ENCODE measurements at regions not wholly inside any gene's neighbourhood (a gene's known extent, or its start where the extent isn't known, plus 50 kb on each side); places are given as distances from the start of the nearest gene placed in this dataset.
"Not testable (repeated sequence)": the region's sequence is repeated elsewhere in the genome, so short reads cannot be mapped to it uniquely, and the experiment has no call there.

GRCh38 chr7:53387515-53387914 lies 352.1 kb downstream of the POM121L12 start:
- no peak for DNase-seq (ENCODE audit: low read depth in 2 of 2)

GRCh38 chr7:53397911-53398310 lies 362.5 kb downstream of the POM121L12 start:
- no peak for DNase-seq (ENCODE audit: low read depth in 2 of 2)

- DNase-seq (ENCODE audit: low read depth in 2 of 2) = no peak
Observed at GRCh38 chr7:53398566-53398965, 363.1 kb downstream of the POM121L12 start.

GRCh38 chr7:53413021-53413420 lies 377.6 kb downstream of the POM121L12 start:
- no peak for DNase-seq (ENCODE audit: low read depth in 2 of 2)

GRCh38 chr7:53415816-53416215 lies 380.4 kb downstream of the POM121L12 start:
- DNase-seq (ENCODE audit: low read depth in 2 of 2) = no peak

GRCh38 chr7:53418834-53419482 lies 383.5 kb downstream of the POM121L12 start:
- DNase-seq (ENCODE audit: low read depth in 2 of 2) = no peak

GRCh38 chr7:53420550-53420949 lies 385.1 kb downstream of the POM121L12 start:
- DNase-seq (ENCODE audit: low read depth in 2 of 2) = no peak

DNA sequence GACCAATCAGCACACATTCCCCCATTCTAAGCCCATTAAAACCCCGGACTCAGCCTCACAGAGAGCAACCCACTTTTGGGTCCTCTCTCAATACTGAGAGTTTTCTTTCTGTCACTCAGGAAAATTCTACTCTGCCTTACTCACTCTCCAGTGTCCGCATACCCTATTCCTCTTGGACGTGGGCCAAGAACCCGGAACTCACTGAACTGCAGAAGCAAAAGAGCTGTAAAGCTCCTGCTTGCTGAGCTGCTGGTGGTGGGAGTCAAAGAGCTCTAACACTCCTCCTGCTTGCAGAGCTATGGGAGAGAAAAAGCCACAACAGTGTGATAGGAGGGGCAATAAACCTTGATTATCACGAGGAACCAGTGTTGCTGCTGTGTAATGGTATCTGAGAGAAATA lies 386.9 kb downstream of the POM121L12 start:
- no peak for DNase-seq (ENCODE audit: low read depth in 2 of 2)

DNA sequence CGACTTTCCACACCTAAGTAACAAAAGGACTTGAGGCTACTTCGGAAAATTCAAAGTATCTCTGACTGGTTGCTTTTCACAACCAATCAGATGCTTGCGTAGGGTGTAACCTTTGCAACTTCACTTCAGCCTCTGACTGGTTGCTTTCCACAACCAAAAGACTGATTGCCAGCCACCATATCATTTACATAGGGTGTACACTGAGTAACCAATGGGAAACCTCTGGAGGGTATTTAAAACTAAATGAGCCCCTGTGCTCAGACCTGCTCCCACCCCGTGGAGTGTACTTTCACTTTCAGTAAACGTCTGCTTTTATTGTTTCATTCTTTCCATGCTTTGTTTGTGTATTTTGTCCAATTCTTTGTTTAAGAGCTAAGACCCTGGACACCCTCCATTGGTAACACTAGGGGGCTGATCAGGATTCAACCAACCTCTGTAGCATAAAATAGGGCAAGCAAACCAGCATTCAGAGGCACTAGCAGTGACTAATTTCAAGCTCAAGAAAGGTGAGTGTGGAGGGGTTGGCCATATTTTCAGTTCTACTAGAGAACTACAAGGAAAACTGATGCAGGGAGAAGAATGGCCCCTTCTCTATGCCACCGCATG lies 390.8 kb downstream of the POM121L12 start:
- no peak for DNase-seq (ENCODE audit: low read depth in 2 of 2)

- DNase-seq (ENCODE audit: low read depth in 2 of 2) = no peak
Observed at GRCh38 chr7:53428045-53428444, 392.6 kb downstream of the POM121L12 start.

- DNase-seq (ENCODE audit: low read depth in 2 of 2) = no peak
Observed at GRCh38 chr7:53431901-53432300, 396.5 kb downstream of the POM121L12 start.

GRCh38 chr7:53437336-53437735 lies 401.9 kb downstream of the POM121L12 start:
- no peak for DNase-seq (ENCODE audit: low read depth in 2 of 2)

DNA sequence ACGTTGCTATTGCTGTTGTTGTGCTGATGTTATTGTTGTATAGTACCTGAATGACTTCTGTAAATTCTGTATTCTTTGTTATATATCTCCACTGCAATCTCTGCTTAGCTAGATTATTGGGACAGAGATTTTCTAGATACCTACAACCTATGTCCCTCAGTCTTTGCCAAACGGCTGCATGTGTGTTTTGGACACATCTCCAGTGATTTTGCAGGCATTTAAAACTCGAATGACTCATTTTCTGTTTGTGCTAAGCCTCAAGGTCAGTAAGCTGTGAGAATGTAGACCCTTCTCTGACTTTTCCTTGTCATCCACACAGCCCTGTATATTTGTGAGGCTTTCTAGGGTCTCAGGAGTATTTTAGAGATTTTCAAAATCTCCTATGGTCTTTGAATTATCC lies 410.7 kb downstream of the POM121L12 start:
- DNase-seq (ENCODE audit: low read depth in 2 of 2) = no peak

GRCh38 chr7:53458636-53459035 lies 423.2 kb downstream of the POM121L12 start:
- DNase-seq (ENCODE audit: low read depth in 2 of 2) = no peak

- DNase-seq (ENCODE audit: low read depth in 2 of 2) = no peak
Observed at GRCh38 chr7:53466371-53466770, 430.9 kb downstream of the POM121L12 start.

GRCh38 chr7:53470336-53470970 lies 435.0 kb downstream of the POM121L12 start:
- no peak for DNase-seq (ENCODE audit: low read depth in 2 of 2)

DNA sequence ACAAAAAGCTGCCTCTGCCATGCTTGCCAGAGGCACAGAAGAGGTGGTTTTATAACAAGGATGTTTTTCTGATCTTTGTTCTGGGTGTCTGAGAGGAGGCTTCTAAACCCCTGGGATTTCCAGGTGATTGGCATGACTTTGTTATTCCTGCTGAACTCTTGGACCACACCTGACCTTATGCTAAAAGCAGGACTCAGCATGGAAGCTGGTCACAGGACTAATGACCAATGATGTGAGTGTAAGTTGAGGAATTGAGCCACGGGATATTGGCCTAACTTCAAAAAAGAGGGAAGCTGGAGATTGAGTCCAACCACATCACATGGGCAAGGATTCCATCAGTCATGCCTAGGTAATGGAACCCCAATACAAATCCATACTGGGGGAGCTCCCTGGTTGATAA lies 437.9 kb downstream of the POM121L12 start:
- no peak for DNase-seq (ENCODE audit: low read depth in 2 of 2)

DNA sequence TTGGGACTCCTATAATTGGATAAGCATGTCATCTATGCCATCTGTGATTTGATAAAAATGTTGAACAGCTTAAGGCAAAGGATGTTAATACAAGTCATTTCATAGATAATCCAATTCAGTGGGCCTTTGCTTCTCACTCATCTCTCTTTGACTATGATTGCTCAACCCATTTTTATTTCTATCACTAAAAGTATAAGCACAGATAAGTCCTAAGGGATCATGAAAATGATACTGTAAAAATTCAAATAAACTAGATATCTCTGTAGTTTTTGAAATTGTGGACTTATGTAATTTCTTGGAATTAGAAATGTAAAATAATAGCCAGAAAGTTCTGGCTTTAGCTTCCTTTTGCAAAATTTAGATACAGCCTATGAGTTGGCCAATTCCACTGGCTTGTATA lies 440.3 kb downstream of the POM121L12 start:
- no peak for DNase-seq (ENCODE audit: low read depth in 2 of 2)

DNA sequence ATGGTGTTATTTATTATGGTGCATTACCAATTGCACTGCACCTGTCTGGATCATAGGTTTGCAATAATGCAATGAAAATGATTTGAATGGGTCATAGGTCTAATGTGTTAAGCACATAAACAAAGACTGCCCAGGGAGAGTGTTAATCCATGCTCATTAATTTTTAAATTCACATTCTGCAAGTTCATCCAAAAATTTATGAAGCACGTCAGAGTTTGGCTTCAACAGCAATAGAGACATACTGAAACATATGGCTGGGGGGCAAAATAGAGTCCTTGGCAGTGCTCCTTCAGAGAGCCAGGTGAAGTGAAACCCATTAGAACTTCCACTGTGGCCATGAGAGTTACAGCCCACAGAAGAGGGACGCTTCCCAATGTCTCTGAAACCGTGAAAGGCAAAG lies 441.1 kb downstream of the POM121L12 start:
- DNase-seq (ENCODE audit: low read depth in 2 of 2) = no peak

DNA sequence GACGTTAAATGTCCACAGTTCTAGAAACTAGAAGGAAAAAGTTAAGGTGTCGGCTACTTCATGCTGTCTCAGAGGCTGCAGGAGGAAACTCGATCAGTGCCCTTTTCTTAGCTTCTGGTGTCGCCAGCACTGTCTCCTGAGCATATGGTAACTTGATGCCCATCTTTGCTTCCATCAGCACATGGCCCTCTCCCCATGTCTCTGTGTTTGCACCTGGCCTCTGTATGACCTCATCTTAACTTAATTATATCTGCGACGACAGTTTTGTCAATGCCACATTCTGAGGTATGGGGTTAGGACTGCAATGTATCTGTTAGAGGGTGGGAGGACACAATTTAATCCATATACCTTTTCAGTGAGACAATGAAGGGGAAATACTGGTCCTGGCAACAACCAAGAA lies 449.9 kb downstream of the POM121L12 start:
- DNase-seq (ENCODE audit: low read depth in 2 of 2) = no peak

DNA sequence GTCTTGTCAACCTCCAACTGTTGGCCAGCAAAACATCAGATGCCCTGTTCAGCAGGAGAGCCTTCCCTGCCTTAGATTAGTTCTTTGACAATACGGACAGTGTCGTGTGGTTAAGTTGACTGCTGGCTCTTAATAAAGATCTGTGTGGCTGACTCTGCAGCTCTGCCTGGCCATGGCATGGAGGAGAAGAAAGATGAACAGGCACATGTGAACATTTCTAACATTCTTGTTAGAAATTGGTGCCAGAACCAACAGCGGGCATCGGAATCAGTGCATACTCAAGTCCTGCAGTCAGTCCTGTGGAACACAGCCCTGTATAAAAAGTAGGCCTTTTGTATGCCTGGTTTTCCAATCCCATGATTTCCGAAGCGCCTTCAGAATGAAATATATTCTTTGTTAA lies 455.6 kb downstream of the POM121L12 start:
- no peak for DNase-seq (ENCODE audit: low read depth in 2 of 2)

GRCh38 chr7:53495181-53495580 lies 459.7 kb downstream of the POM121L12 start:
- DNase-seq (ENCODE audit: low read depth in 2 of 2) = not testable (repeated sequence)

- no peak for DNase-seq (ENCODE audit: low read depth in 2 of 2)
Observed at GRCh38 chr7:53500076-53500475, 464.6 kb downstream of the POM121L12 start.
